AG09319 (cell line): ENCODE measurements at regions not wholly inside any gene's neighbourhood (a gene's known extent, or its start where the extent isn't known, plus 50 kb on each side); places are given as distances from the start of the nearest gene placed in this dataset.

Experiments
- DNase-seq: peaks from one replicate; pipeline ENCODE4 v3.0.0-alpha.2; 2010; ENCODE audit warnings: low read depth; ENCODE audit errors: extremely low read depth
- CTCF ChIP-seq: IDR thresholded peaks from 2 replicates; pipeline ENCODE4 v1.5.1; 2011; ENCODE audit warnings: low read depth, mild to moderate bottlenecking, inconsistent platforms, low read length, moderate library complexity

DNA sequence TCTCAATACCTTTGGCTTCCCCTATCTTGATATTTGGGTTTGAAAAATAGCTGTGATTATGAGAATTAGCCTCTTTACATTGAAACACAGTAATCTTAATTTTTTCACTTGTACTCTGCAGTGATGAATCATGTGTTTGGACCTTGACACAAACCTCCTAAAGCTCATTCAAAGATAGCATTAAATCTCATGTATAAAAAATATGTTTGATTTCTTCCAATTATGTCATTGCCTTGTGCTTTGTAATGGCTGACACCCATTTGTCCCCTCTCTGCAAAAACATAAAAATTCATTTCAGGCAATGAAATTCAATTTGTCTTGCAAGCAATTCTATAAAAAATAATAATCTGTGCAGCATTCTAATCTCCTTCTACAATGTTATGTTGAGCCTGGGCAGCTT is 422.4 kb upstream of the BOD1L1 start:
- no peak for TF ChIP-seq CTCF
- no peak for DNase-seq

DNA sequence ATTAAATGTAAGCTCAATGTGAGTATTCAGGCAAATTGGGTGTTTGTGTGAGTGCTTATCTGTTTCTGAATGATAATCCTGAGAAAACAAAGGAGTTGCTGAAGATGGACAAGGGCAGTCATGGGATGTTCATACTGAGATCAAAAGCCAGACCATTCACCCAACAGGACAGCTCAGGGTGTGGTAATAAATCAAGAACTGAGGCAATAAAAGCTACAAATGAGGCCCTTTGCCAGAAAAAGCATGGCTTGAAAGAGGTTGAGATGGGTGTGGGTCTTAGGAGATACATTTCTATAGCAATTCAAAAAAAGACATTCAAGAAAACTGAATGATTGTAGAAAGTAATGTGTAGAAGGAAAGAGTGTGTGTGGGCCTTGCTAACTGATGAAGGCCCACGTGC is 425.8 kb upstream of the BOD1L1 start:
- no peak for TF ChIP-seq CTCF
- no peak for DNase-seq

GRCh38 chr4:14054391-14054790 is 426.9 kb upstream of the BOD1L1 start:
- TF ChIP-seq CTCF = no peak
- DNase-seq = no peak

DNA sequence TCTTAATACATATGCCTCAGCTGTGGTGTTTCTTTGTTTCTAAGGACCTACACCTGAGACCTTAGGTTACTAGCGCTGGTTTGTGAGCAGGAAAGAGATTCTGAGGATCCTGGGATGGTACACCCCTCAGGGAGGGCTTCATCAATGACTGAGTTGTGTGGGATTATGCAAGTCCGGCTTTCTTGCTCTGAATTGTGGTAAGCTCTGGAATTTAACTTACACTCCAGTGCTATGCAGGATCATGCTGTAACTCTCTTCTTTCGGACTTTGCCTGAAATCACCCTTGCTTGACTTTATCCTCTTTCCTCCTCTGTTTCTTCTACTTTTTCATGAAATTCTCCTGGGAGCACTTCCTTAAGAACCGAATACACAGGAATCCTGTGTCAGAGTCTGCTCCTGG is 431.5 kb upstream of the BOD1L1 start:
- DNase-seq = no peak
- TF ChIP-seq CTCF = no peak

DNA sequence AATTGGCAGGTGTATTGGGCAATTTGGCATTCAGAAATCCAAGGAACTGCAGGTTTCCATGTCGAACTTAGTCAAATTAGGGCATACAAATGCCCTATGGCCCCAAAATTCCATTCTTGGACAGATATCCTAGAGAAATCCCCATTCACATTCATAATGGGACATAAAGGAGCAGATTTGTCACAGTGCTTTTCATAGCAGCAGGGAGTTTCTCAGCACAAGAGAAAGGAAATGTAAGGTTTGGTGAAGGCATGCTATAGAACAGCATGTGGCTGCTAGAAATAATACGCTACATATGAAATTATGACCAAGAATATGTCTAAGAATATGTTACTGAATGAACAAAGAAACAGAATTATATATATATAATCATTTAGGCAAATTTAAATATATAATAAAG is 437.5 kb upstream of the BOD1L1 start:
- DNase-seq = no peak
- no peak for TF ChIP-seq CTCF

GRCh38 chr4:14065406-14065805 is 437.9 kb upstream of the BOD1L1 start:
- no peak for TF ChIP-seq CTCF
- no peak for DNase-seq

DNA sequence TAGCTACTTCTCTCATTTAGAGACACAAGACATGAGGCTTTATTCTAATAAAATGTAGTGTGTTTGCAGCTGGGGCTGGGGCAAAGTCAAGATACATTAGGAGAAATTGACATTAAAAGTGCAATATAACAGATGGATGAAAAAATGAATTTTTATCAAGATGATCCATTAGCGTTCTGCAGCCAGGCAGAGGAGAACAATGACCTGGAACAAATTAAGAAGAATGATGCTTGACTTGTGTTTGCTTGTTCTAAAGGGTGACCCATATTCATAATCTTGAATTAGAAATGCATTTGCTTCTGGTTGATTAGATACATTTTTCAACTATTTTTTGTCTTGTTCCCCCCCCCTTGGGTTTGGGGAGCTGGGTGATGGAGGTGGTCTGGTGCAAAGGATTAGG is 439.5 kb upstream of the BOD1L1 start:
- no peak for DNase-seq

More for the DNA sequence above, 439.5 kb upstream of the BOD1L1 start:
- no peak for TF ChIP-seq CTCF
